ENCODE measurements at regions not wholly inside any gene's neighbourhood (a gene's known extent, or its start where the extent isn't known, plus 50 kb on each side); places are given as distances from the start of the nearest gene placed in this dataset.

DNA sequence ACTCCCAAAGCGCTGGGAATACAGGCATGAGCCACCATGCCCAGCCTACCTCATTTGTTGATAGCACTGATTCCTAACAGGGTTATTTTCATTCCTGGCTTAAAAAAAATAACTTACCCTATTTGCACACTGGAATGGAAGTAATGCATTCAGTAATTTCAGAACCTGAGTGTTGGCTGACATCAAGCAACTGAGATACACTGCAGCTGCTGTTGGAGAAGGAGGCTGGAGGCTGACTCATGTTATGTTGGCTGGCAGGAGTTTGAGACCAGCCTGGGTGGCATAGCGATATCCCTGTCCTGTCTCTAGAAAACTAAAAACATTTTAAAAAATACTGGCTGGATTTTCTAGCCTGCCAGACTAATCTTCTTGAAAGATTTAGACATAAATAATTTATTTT lies 385.1 kb upstream of the MEX3C start:
- no peak for DNase-seq (ENCODE audit: low spot score)

- no peak for DNase-seq (ENCODE audit: low spot score)
These were observed 391.1 kb upstream of the MEX3C start for GRCh38 chr18:51588616-51589015.

DNA sequence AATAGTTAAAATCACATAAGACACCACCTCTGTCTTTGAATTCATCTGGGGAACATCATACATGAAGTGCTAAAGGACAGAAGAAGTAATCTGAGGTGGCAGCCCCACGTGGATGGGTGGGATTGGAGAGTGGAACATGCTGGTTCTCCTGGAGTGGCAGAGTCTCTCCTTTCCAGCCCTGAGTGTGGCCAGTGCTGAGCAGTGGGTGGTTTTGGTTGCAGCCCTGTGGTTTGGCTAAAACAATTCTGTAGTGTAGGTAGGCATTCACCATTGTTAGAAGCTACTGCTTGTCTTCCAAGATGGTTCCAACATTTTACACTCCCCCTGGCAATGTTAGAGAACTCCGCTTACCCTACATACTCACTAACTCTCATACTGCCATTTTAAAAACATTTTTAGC lies 396.4 kb upstream of the MEX3C start:
- no peak for DNase-seq (ENCODE audit: low spot score)

- no peak for DNase-seq (ENCODE audit: low spot score)
These were observed 405.6 kb upstream of the MEX3C start for GRCh38 chr18:51603111-51603510.

DNA sequence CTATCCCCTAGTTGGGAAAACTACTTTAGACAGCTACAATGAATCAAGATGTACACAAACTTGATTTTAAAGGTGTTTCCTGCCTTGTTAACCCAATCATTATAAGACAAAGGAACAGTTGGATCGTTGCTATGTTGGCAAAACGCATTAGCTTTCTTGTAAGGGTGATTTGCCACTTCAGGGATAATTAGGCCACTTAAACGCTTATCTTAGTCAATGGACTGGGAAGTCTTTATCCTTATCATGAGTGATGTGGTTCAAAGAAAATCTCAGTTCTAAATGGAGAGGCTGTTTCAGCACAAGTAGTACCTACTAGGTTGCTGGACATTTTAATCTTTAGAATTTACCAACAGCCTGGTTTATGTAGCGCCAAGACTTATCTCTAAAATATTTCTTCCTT lies 406.1 kb upstream of the MEX3C start:
- no peak for DNase-seq (ENCODE audit: low spot score)

DNA sequence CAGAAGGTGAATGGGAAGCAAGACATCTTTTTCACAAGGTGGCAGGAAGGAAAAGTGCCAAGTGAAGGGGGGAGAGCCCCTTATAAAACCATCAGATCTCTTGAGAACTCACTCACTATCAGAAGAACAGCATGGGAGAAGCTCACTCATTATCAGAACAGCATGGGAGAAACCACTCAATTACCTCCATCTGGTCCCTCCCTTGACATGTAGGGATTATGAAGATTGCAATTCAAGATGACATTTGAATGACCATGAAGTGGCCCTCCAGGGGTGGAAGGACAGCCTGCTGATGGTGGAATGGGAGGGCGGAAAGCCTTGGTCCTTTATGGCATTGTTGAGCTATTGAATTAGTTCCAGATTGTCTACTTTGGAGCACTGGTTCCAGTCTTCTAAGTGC lies 413.0 kb upstream of the MEX3C start:
- DNase-seq (ENCODE audit: low spot score), result no peak

DNA sequence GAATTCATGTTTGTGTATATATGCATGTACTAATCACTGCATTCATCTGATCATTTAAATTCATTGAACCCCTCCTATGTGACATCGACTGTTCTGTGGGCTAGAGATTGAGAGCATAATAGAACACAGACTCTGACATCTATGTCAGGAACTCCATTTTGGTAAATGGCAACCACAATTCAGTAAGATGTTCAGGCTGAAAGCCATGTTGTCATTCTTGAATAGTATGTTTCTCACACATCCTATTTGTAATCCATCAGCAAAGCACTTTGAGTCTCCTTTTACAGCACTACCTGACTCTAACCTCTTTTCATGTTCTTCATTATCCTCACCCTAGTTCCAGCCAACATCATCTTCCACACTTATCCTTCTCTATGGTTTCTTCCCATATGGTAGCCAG lies 413.8 kb upstream of the MEX3C start:
- DNase-seq (ENCODE audit: low spot score), result no peak

DNA sequence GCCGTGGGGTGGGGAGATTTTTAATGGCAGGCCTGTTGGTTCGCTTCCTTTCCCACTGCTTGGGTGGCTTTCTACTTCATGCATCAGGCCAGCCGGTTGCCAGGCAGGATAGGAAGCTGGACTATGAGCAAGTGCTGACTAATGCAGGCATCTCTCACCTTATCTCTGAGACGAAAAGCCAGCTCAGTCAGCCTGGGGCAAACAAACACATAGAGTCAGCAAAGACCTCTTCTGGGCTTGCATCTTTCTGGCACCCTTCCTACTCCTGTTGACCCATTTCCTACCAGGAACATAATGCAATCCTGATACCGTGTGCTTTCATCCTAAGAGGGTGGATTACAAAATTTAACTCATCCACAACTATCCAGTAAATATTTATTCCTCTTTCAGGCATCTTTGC lies 416.6 kb upstream of the MEX3C start:
- DNase-seq (ENCODE audit: low spot score), result no peak

- no peak for DNase-seq (ENCODE audit: low spot score)
These were observed 417.6 kb upstream of the MEX3C start for GRCh38 chr18:51614967-51615571.

DNA sequence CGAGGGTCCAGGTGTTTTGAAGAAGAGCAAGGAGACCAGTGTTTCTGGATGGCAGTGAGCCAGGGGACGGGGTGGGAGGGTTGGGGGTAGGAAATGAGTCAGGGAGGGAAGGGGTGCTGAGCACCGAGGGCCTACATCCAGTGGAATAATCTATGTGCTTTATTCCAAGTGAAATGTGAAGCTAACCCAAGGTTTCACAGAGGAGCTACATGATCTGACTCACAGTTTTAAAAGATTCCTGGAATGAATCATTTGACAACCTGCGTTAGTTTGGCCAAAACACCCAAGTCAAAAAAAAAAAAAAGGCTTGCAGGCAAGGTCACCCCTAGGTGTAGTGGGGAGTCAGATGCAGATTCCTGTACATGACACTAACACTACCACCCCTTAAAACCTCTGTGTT lies 419.7 kb upstream of the MEX3C start:
- no peak for DNase-seq (ENCODE audit: low spot score)

DNA sequence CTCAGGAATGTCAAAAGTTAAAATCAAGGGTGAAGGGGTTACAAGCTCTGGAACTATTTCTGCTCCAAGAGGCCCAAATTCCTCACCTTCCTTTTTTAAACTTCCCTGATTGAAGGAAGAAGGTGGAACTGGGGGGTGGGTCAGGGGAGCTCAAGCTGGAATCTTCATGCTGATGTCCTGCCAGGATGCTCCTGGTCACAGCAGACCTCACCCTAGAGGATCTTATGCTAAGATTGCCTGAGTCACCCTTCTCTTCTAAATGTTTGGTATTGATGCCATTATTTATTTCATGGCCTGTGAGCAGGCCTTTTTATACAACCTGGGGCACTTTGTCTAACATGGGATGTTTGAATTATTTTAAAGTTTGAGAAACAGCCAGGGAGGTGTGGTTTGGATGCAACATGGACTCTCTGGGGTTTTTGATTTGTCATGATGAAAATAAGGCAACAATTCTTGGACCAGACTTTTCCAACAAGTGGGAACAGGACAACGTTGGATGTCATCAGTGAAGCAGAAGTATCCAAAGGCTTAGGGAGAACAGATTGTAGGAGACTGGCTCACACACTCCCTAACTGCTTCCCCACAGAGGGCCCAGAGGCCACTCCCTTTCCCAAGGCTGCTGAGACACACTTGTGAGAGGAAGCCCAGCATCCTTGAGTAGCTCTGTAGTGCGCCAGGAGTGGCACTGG lies 420.2 kb upstream of the MEX3C start:
- DNase-seq (ENCODE audit: low spot score), result no peak

DNA sequence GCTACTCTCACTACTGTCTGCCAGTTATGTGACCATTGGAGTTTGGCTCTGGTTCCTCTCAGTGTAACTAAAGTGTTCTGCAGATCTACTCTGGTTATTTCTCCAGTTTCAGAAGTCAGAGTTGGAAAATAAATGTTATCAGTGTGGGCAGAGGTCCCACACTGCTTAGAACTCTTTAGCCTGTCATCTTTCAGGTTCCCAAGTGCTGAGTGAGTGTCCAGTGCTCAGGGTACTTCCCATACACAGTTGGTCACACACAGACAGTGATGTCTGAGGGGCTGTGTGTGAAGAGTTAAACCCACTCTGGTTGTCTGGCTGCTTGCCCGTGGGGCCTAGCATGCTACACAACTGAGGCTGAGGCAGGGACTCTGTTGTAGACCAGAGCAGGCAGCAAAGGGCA lies 421.8 kb upstream of the MEX3C start:
- DNase-seq (ENCODE audit: low spot score), result no peak

DNA sequence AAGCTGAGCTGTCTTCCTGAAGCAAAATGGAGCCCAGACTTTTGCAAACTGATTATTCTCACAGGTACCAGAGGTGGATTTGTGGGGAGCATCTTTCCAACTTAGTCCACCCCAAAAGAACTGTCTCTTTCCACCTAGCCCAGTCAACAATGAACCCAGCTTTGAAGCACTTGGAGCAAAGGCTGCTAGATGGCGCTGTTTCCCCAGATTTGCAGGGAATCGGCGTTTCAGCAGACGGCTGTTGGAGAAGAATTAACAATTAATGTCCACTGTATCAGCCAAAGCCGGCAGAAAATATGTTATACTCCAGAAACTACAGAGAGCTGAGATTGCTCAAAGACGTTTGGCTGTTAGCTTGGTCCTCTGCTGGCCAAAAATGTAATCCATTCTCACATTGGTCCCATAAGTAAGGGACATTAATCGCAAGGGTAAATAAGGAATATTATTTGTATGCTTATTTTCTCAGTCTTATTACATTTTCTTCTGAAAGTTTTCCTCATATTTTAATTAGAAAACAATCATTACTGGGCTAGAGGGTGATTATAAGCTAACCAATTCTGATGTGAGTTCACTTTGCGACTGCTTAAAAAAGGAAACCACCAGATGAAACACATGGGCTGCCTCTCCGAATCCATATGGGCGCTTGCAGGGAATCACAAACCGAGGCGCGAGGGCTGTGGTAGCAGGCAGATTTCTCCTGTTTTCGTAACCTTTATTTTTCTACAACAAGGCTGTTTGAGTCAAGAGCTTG lies 423.8 kb upstream of the MEX3C start:
- no peak for DNase-seq (ENCODE audit: low spot score)

DNA sequence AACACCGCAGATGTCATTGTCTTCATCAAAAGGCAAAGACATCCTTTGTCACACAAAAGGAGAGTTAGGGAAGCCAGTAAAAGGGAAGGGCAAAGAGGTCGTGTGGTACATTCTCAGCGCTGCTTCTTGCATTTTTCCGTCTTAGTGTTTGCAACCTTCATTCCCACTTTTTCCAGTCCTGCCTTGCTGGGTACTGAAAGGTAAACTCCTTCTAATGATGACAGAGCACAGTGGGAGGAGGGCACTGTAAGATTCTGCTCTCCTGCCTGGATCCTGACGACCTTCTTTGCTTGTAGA lies 424.3 kb upstream of the MEX3C start:
- no peak for DNase-seq (ENCODE audit: low spot score)

DNA sequence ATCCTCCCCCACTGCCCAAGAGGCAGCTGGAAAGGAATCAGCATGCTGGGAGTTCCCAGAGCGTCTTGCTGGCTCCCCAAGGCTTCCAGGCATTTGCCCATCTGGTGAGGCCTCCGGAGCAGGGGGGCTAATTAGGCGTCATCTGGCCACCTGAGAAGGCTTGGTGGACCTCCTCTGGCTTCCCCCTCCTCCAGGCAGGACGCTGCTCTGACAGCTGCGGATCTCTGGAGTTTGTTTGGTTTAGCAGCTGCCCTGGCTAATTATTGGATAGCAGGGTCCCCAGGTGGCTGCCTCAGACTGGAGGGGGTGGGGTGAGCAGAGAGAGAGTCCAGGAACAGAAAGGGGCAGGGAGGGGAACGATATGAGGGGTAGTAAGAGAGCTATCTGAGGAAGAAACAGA lies 425.2 kb upstream of the MEX3C start:
- no peak for DNase-seq (ENCODE audit: low spot score)

GRCh38 chr18:51623653-51624052 lies 426.2 kb upstream of the MEX3C start:
- no peak for DNase-seq (ENCODE audit: low spot score)

DNA sequence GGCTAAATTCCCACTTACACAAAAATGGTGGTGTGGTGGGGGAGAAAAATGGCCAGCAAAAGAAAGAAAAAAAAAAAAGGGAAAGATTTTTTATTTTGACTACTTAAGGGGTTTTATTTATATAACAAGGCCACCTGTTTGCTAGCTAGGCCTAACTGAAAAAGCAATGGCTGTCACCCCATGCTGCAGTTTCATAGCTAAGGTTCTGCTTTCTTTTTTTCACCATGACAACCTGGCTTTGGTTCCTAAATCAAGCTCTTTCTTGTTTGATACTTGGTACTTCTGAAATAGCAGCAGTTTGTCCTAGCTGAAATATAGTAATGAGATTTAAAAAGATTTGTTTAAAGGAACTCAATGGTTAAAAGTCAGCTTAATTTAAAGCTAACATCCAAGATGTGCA lies 433.2 kb upstream of the MEX3C start:
- DNase-seq (ENCODE audit: low spot score), result no peak

GRCh38 chr18:51637881-51638280 lies 440.4 kb upstream of the MEX3C start:
- no peak for DNase-seq (ENCODE audit: low spot score)

DNA sequence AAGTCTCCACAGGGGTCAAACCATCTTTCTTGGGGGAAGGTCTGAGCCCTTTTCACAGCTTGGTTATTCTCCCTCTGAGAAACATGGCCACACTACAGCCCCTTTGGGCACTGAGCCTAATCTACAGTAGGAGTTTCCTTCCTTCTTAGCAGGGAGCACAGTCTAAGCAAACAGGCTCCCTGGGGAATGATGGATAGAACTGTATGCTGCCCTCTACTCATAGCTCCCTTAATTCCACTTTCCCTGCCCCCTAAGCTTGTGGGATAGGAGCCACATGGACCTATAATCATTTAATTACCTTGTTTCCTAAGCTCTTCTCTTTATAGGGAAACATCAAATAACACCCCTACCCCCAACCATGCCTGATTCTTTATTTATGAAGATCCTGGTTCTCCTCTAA lies 442.1 kb upstream of the MEX3C start:
- no peak for DNase-seq (ENCODE audit: low spot score)

- DNase-seq (ENCODE audit: low spot score), result no peak
These were observed 446.0 kb upstream of the MEX3C start for GRCh38 chr18:51643483-51643882.

GRCh38 chr18:51645607-51646006 lies 448.1 kb upstream of the MEX3C start:
- no peak for DNase-seq (ENCODE audit: low spot score)

- no peak for DNase-seq (ENCODE audit: low spot score)
These were observed 449.9 kb upstream of the MEX3C start for GRCh38 chr18:51647346-51647745.

DNA sequence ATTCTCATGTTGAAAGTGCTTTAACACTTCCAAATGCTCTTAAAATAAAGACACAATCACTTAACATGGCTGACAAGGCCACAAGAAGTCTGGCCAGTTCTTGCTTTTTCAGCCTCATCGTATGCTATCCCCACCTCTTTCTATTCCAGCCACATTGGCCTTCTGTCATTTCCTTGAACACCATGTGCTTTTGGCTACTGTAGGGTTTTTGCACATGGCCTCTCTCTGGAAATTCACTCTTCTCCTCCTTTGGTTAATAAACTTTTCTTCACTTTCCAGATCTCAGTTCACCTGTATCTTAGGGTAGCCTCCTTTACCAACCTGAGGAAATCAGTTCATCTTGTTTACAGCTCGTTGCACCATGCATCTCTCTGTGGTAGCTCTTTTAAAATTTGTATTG lies 450.5 kb upstream of the MEX3C start:
- no peak for DNase-seq (ENCODE audit: low spot score)

- DNase-seq (ENCODE audit: low spot score), result no peak
These were observed 452.3 kb upstream of the MEX3C start for GRCh38 chr18:51649796-51650195.

Measured in AG08396 (cell line).